ENCODE measurements at regions not wholly inside any gene's neighbourhood (a gene's known extent, or its start where the extent isn't known, plus 50 kb on each side); places are given as distances from the start of the nearest gene placed in this dataset.

DNA sequence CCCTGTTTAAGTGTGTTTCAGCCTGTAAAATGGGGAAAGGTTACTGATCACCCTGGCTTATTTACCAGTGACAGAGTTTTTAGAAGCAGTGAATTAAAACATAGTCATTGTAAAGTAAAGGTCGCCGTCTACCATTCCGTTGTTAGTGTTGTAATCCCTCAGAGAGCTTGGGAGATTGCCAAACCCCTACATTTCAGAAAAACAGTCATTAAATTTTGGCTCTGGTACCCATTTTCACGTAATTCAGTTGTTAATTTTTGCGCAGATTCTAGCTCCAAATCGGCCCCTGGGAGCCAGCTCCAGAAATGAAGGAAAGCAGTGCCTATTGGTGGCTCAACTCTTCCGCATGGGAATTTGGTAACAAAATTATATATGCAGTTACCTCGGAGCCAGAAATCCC is 127.7 kb upstream of the AJAP1 start:
- Histone ChIP-seq H3K27ac (no peak overlapping the region), H3K9me3 (no peaks in the 10 kb centered on the region), H3K36me3 (no peaks in the 10 kb centered on the region), H3K4me1 (peaks cover 0 to 19% (median 8%) of the 10 kb centered on the region in 4 donors), H3K4me3 (no peak overlapping the region), H3K27me3 (no peaks in the 10 kb centered on the region)
- TF ChIP-seq, protein P1, sequence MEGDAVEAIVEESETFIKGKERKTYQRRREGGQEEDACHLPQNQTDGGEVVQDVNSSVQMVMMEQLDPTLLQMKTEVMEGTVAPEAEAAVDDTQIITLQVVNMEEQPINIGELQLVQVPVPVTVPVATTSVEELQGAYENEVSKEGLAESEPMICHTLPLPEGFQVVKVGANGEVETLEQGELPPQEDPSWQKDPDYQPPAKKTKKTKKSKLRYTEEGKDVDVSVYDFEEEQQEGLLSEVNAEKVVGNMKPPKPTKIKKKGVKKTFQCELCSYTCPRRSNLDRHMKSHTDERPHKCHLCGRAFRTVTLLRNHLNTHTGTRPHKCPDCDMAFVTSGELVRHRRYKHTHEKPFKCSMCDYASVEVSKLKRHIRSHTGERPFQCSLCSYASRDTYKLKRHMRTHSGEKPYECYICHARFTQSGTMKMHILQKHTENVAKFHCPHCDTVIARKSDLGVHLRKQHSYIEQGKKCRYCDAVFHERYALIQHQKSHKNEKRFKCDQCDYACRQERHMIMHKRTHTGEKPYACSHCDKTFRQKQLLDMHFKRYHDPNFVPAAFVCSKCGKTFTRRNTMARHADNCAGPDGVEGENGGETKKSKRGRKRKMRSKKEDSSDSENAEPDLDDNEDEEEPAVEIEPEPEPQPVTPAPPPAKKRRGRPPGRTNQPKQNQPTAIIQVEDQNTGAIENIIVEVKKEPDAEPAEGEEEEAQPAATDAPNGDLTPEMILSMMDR (IDR thresholded peaks at IDR 0.05) = no peak
- no peak for TF ChIP-seq POLR2A (IDR thresholded peaks at IDR 0.05)
- 63% methylated on average over 8 of the region's 8 CpGs for WGBS (ENCODE audit: insufficient coverage, low coverage, low lambda C conversion rate, missing lambda C conversion rate)
- ATAC-seq (no peak), DNase-seq (no peak)
- intact Hi-C loops (cut with DNase I) = no loop called here

DNA sequence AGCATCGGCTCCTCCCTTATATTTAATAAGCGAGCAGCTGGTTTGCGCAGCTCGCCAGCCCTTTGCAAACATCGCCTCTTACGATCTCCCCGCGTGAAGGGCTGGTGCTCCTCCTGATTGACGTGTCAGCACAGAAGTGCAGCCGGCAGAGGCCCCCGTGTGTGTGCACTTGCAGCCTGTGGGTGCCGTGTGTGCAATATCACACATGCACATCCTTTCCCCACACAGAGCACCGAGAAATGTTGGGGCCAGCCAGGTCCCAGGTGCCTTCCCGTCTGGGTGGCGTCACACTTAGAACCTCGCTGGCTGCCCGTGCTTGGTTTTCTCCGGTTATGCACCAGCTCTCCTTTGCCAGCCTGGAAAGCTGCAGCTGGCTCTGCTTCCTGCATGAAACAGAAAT is 126.6 kb upstream of the AJAP1 start:
- intact Hi-C loops (cut with DNase I) = no loop called here
- whole genome bisulfite sequencing (ENCODE audit: insufficient coverage, low coverage, low lambda C conversion rate, missing lambda C conversion rate) = 60% methylated on average over 2 of the region's 18 CpGs
- Histone ChIP-seq H3K4me3 (no peak overlapping the region), H3K36me3 (no peaks in the 10 kb centered on the region), H3K4me1 (peaks cover 0 to 19% (median 8%) of the 10 kb centered on the region in 4 donors), H3K27ac (no peak overlapping the region), H3K27me3 (no peaks in the 10 kb centered on the region), H3K9me3 (no peaks in the 10 kb centered on the region)
- DNase-seq (no peak), ATAC-seq (no peak)
- TF ChIP-seq, protein P1 (IDR thresholded peaks at IDR 0.05) = no peak
- no peak for TF ChIP-seq POLR2A (IDR thresholded peaks at IDR 0.05)

DNA sequence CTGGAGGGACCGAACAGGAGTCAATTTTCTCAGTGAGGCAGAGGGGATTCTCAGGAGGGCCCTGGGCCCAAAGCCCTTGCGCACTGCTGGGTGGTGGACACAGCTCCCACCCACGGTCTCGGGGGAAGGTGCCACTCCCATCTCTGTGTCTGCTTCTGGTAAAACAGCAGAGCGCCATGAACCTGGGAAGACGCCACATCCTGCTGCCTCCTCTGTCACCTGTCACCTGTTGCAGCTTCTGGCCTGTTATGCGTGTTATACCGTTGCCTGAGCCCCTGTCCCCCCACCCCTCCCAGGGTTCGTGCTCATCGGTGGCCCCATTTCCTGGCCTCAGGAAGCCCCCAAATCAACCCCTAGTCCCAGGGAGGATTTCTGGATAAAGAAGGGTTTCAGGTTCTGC is 125.8 kb upstream of the AJAP1 start:
- WGBS (ENCODE audit: insufficient coverage, low coverage, low lambda C conversion rate, missing lambda C conversion rate) = no CpG with 5 or more reads among the region's 10 CpGs
- no peak for DNase-seq
- Histone ChIP-seq H3K9me3 (no peaks in the 10 kb centered on the region), H3K27me3 (no peaks in the 10 kb centered on the region), H3K4me1 (peaks cover 0 to 19% (median 8%) of the 10 kb centered on the region in 4 donors), H3K36me3 (no peaks in the 10 kb centered on the region), H3K27ac (no peak overlapping the region), H3K4me3 (no peak overlapping the region)
- TF ChIP-seq, protein P1 (IDR thresholded peaks at IDR 0.05) = no peak
- TF ChIP-seq POLR2A (IDR thresholded peaks at IDR 0.05) = no peak
- no peak for ATAC-seq
- intact Hi-C loops (cut with DNase I) = no loop called here

DNA sequence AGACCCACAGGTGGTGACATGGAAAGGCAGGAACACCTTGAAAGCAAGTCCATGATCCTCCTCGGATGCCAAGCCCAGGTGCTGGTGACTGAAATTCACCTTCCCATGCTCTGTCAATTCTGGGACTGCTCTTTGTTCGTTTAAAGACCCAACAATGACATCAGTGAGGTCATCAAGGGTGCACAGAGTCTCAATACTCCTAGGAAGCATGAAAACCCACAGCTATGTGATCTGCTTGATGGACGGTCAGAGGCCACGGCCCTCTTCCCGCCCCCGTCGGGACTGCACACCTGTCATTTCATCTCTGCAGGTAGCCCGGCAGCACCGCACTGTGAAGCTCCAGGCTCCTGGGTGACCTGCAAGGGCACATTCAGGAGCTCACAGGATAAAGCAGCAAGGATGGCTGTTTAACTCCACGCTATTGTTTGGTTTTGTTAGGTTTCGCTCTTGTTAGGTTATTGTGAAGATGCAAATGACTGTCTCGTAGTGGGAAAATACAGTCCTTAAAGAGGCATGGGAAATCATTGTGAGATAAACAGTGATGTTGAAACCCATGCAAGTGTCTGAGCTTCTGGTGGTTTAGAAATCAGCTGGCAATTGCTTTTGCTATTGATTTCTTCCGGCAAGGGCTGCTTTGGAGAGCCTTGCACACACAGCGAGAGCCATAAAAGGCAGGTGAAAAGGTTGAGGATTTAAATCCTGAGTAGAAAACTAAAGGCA is 124.8 kb upstream of the AJAP1 start:
- Histone ChIP-seq H3K4me3 (no peak overlapping the region), H3K36me3 (no peaks in the 10 kb centered on the region), H3K9me3 (no peaks in the 10 kb centered on the region), H3K27ac (no peak overlapping the region), H3K4me1 (peaks cover 0 to 19% (median 8%) of the 10 kb centered on the region in 4 donors), H3K27me3 (no peaks in the 10 kb centered on the region)
- ATAC-seq (peak; percentile 84 to 92 (median 87)), DNase-seq (no peak)
- intact Hi-C loops (cut with DNase I) = no loop called here
- TF ChIP-seq, protein P1 (IDR thresholded peaks at IDR 0.05) = no peak
- no peak for TF ChIP-seq POLR2A (IDR thresholded peaks at IDR 0.05)
- 21% methylated on average over 7 of the region's 14 CpGs for WGBS (ENCODE audit: insufficient coverage, low coverage, low lambda C conversion rate, missing lambda C conversion rate)

Measured in right lobe of liver (tissue), 6 donors.